Stimulated activated CD4-positive, alpha-beta T cell treated with anti-CD3 and anti-CD28 coated beads, Interleukin-15, amount 100 ng/mL, for 48 hours (primary cell): ENCODE measurements at regions not wholly inside any gene's neighbourhood (a gene's known extent, or its start where the extent isn't known, plus 50 kb on each side); places are given as distances from the start of the nearest gene placed in this dataset.

Source experiments
- DNase-seq, 2 donors: peaks; one replicate each; pipeline ENCODE4 v3.0.0-alpha.2; 2020; ENCODE audit warnings: low read depth in 2 of 2

GRCh38 chr2:240357641-240358012 is 77.8 kb upstream of the GPC1 start:
- no peak for DNase-seq

GRCh38 chr2:240358080-240358479 is 77.4 kb upstream of the GPC1 start:
- no peak for DNase-seq

GRCh38 chr2:240358821-240359397 is 76.6 kb upstream of the GPC1 start:
- DNase-seq = no peak

GRCh38 chr2:240359695-240360094 is 75.8 kb upstream of the GPC1 start:
- no peak for DNase-seq

GRCh38 chr2:240360645-240361475 is 74.6 kb upstream of the GPC1 start:
- no peak for DNase-seq

GRCh38 chr2:240362216-240362755 is 73.2 kb upstream of the GPC1 start:
- DNase-seq = no peak

- no peak for DNase-seq
These were observed 72.4 kb upstream of the GPC1 start for GRCh38 chr2:240362826-240363745.

GRCh38 chr2:240363746-240364581 is 71.5 kb upstream of the GPC1 start:
- DNase-seq = no peak

GRCh38 chr2:240364582-240364960 is 70.9 kb upstream of the GPC1 start:
- DNase-seq = no peak

- no peak for DNase-seq
These were observed 70.3 kb upstream of the GPC1 start for GRCh38 chr2:240364961-240365775.

GRCh38 chr2:240365971-240366471 is 69.4 kb upstream of the GPC1 start:
- DNase-seq = no peak

GRCh38 chr2:240366901-240367300 is 68.6 kb upstream of the GPC1 start:
- no peak for DNase-seq

- no peak for DNase-seq
These were observed 67.7 kb upstream of the GPC1 start for GRCh38 chr2:240367721-240368120.

- no peak for DNase-seq
These were observed 66.6 kb upstream of the GPC1 start for GRCh38 chr2:240368781-240369331.

GRCh38 chr2:240369335-240369734 is 66.1 kb upstream of the GPC1 start:
- DNase-seq = no peak

GRCh38 chr2:240369801-240370585 is 65.5 kb upstream of the GPC1 start:
- DNase-seq = no peak

GRCh38 chr2:240371129-240372000 is 64.1 kb upstream of the GPC1 start:
- no peak for DNase-seq

GRCh38 chr2:240372101-240372500 is 63.4 kb upstream of the GPC1 start:
- DNase-seq = no peak
